KMS-11 (cell line): ENCODE measurements at regions not wholly inside any gene's neighbourhood (a gene's known extent, or its start where the extent isn't known, plus 50 kb on each side); places are given as distances from the start of the nearest gene placed in this dataset.

ENCODE experiments used
- H2AFZ ChIP-seq: fragments of 200-600 bp; sonication (generic); 2 replicates; pipeline ENCODE4 v1.6.1; 2016; ENCODE audit warnings: antibody characterized with exemption, mixed run types, low read depth
- H3K27ac ChIP-seq: fragments of 200-600 bp; sonication (generic); 2 replicates; pipeline ENCODE4 v1.6.1; 2016; ENCODE audit warnings: mild to moderate bottlenecking, mixed run types
- H3K27me3 ChIP-seq: fragments of 200-600 bp; sonication (generic); 2 replicates; pipeline ENCODE4 v1.6.1; 2017; ENCODE audit warnings: mild to moderate bottlenecking, low read depth, mixed run types, moderate library complexity; ENCODE audit not compliant: insufficient read depth
- H3K36me3 ChIP-seq: fragments of 200-600 bp; sonication (generic); 2 replicates; pipeline ENCODE4 v1.6.1; 2017; ENCODE audit warnings: mild to moderate bottlenecking, mixed run types; ENCODE audit not compliant: insufficient read depth
- H3K4me1 ChIP-seq: fragments of 200-600 bp; sonication (generic); 2 replicates; pipeline ENCODE4 v1.6.1; 2016; ENCODE audit warnings: mild to moderate bottlenecking, low read depth, mixed run types; ENCODE audit not compliant: poor library complexity, severe bottlenecking
- H3K4me2 ChIP-seq: fragments of 200-600 bp; sonication (generic); 2 replicates; pipeline ENCODE4 v1.7.0; 2016; ENCODE audit warnings: mild to moderate bottlenecking, mixed run types
- H3K4me3 ChIP-seq: fragments of 200-600 bp; sonication (generic); IDR thresholded peaks from 2 replicates; pipeline ENCODE4 v1.6.1; 2017; ENCODE audit warnings: low read depth, low read length, mixed read lengths; ENCODE audit not compliant: insufficient read depth
- H3K79me2 ChIP-seq: fragments of 200-600 bp; sonication (generic); 2 replicates; pipeline ENCODE4 v1.6.1; 2016; ENCODE audit warnings: low read depth, mixed run types; ENCODE audit not compliant: insufficient read depth
- H3K9ac ChIP-seq: fragments of 200-600 bp; sonication (generic); 2 replicates; pipeline ENCODE4 v1.6.1; 2016; ENCODE audit warnings: mild to moderate bottlenecking, mixed run types
- H4K20me1 ChIP-seq: fragments of 200-600 bp; sonication (generic); 2 replicates; pipeline ENCODE4 v1.6.1; 2016; ENCODE audit warnings: mild to moderate bottlenecking, mixed run types; ENCODE audit not compliant: insufficient read depth
- CTCF ChIP-seq: fragments of 200-600 bp; sonication (generic); conservative IDR thresholded peaks from 2 replicates; pipeline ENCODE4 v1.6.1; 2017; ENCODE audit warnings: low read depth, mild to moderate bottlenecking, antibody characterized with exemption, low read length, moderate library complexity, mixed read lengths

GRCh38 chr4:107391630-107392028 is 328.4 kb downstream of the PAPSS1 start:
- no peak overlapping the region for H3K27ac ChIP-seq
- no peaks in the 10 kb centered on the region for H4K20me1 ChIP-seq
- no peaks in the 10 kb centered on the region for H3K36me3 ChIP-seq
- H3K27me3 ChIP-seq: no peaks in the 10 kb centered on the region
- H3K4me1 ChIP-seq: no peaks in the 10 kb centered on the region
- no peak overlapping the region for H3K4me3 ChIP-seq
- H3K4me2 ChIP-seq: no peak overlapping the region
- H3K79me2 ChIP-seq: no peaks in the 10 kb centered on the region
- H3K9ac ChIP-seq: no peak overlapping the region
- no peak for TF ChIP-seq CTCF
- no peak overlapping the region for H2AFZ ChIP-seq

GRCh38 chr4:107391009-107391629 is 328.9 kb downstream of the PAPSS1 start:
- no peaks in the 10 kb centered on the region for H3K79me2 ChIP-seq
- no peak overlapping the region for H3K9ac ChIP-seq
- H3K4me3 ChIP-seq: no peak overlapping the region
- no peaks in the 10 kb centered on the region for H4K20me1 ChIP-seq
- no peaks in the 10 kb centered on the region for H3K36me3 ChIP-seq
- no peak overlapping the region for H2AFZ ChIP-seq
- H3K27ac ChIP-seq: no peak overlapping the region
- H3K4me1 ChIP-seq: no peaks in the 10 kb centered on the region
- no peak overlapping the region for H3K4me2 ChIP-seq
- H3K27me3 ChIP-seq: no peaks in the 10 kb centered on the region
- no peak for TF ChIP-seq CTCF

GRCh38 chr4:107389965-107390364 is 330.1 kb downstream of the PAPSS1 start:
- H3K27me3 ChIP-seq: no peaks in the 10 kb centered on the region
- no peak overlapping the region for H3K4me2 ChIP-seq
- H2AFZ ChIP-seq: no peak overlapping the region
- no peak overlapping the region for H3K9ac ChIP-seq
- no peaks in the 10 kb centered on the region for H3K36me3 ChIP-seq
- H3K79me2 ChIP-seq: no peaks in the 10 kb centered on the region
- no peaks in the 10 kb centered on the region for H3K4me1 ChIP-seq
- no peak overlapping the region for H3K27ac ChIP-seq
- no peak overlapping the region for H3K4me3 ChIP-seq
- no peaks in the 10 kb centered on the region for H4K20me1 ChIP-seq
- TF ChIP-seq CTCF: no peak

- Histone ChIP-seq H2AFZ (no peak overlapping the region), H3K4me2 (no peak overlapping the region), H3K27me3 (no peaks in the 10 kb centered on the region), H3K27ac (no peak overlapping the region), H3K79me2 (no peaks in the 10 kb centered on the region), H3K4me3 (no peak overlapping the region), H3K36me3 (no peaks in the 10 kb centered on the region), H3K4me1 (no peaks in the 10 kb centered on the region), H3K9ac (no peak overlapping the region), H4K20me1 (no peaks in the 10 kb centered on the region)
- TF ChIP-seq CTCF: no peak
Observed at GRCh38 chr4:107388736-107389274, 331.2 kb downstream of the PAPSS1 start.
